ENCODE measurements at regions not wholly inside any gene's neighbourhood (a gene's known extent, or its start where the extent isn't known, plus 50 kb on each side); places are given as distances from the start of the nearest gene placed in this dataset.

- DNase-seq (ENCODE audit: low read depth): no peak
These were observed 140.0 kb downstream of the GRIN2B start for GRCh38 chr12:13841358-13841757.

DNA sequence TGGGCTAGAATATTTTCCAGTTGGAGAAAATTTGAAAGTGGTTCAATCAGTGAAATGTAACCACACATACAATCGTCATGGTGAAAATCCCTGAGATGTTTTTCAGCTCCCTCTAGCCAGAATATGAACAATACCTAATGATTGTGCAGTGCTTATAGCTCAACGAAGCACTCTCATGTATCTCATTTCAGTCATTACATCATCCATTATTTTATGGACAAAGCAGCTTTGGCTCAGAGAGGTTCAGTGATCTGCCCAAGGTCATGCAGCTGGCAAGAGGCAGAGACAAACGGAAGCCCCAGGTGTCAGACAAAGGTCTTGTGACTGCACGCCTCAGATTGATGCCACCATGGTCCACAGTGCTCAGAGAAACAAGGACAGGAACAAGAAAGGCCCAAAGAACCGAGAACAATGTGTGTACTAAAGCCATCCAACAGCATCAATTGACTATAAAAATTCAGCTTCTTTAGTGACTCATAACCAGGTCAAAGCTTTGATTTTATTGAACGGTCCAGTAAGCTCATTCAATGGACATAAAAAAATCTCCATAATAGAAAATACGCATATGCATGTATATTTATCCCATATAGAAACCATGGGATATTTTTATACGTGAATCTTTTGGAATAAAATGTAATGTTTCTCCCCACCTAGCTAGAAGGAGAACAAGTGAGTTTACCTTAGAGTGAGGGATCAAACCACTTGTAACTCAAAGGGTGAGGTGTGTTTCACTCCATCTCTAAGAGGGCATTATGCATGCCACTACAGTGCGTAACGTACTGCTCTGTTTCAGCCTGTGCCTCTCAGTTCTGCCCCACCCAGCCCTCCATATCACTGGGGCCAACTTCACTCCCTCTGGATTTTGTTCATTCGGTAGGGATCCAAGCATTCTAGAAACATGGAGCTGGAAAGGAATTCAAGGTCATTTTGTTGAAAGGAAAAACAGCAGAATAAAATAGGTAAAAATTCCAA lies 141.8 kb downstream of the GRIN2B start:
- no peak for DNase-seq (ENCODE audit: low read depth)

- no peak for DNase-seq (ENCODE audit: low read depth)
These were observed 145.3 kb downstream of the GRIN2B start for GRCh38 chr12:13836099-13836498.

DNA sequence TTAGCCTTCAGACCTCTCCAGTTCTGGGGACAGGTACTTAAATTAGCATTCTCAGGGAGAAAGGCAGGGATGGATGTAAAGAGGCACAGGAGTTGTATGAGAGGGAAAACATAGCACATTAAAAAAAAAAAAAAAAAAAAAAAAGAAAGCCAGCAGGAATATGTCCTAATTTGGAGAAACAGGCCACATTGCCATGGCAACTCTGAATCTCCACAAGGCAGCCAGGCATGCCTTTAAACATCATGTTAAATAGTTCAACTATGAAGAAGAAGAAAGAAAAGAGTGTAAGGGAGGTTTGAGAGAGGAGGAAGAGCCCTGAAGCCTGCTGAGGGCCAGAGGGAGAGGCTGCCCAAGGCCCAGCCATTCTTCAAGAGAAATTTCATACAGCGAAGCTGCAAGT lies 145.8 kb downstream of the GRIN2B start:
- no peak for DNase-seq (ENCODE audit: low read depth)

DNA sequence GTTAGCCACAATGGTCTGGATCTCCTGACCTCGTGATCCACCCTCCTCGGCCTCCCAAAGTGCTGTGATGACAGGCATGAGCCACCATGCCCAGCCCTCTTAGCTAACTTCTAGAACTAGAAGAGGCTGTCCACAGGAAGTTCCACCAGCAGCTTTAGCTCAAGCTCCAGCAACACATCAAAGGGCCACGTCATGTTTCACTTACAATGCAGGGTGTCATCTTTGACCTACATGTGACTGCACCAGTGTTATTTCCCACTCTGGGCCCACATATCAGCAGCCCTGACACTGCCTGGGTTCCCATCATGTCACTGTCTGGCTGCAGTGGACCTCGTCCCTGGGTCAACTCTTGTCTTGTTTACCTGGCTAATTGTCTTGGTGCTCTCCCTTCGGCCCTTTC lies 147.2 kb downstream of the GRIN2B start:
- no peak for DNase-seq (ENCODE audit: low read depth)

DNA sequence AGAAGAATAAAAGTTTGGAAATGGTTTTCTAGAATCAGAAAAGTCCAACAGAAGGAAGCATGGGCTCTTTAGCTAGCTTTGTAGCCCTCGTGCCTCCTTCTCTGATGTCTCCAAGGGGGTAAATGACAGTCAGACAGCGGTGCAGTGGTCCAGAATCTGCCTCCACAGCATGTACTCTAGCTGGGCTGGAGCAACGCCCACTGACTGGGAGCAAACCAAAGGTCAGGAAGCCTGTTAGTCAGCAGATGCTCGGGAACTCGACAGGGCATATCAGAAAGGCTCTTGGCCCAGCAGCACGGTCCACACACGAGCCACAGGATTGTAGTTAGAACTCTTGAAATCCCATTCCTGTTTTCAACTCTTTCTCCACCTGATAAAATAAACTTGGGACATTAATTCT lies 164.3 kb downstream of the GRIN2B start:
- DNase-seq (ENCODE audit: low read depth): no peak

- DNase-seq (ENCODE audit: low read depth): no peak
These were observed 165.0 kb downstream of the GRIN2B start for GRCh38 chr12:13816394-13816793.

DNA sequence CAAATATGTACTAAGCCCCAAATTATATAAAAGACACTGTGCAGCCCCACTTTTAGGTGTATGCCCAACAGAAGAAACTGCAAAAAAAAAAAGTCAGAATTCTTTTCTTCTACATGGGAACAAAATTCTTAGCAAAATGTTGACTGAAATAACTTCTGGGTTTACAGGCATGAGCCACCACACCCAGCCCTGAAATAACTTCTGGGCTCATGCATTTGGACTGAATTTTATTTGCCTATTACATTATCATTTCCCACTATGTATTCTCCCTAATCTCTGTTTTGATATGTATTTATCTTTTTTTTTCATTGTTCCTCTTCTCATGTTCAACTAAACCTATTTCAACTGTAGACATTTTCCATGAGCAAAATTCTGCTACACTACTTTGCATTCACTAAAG lies 169.2 kb downstream of the GRIN2B start:
- no peak for DNase-seq (ENCODE audit: low read depth)

DNA sequence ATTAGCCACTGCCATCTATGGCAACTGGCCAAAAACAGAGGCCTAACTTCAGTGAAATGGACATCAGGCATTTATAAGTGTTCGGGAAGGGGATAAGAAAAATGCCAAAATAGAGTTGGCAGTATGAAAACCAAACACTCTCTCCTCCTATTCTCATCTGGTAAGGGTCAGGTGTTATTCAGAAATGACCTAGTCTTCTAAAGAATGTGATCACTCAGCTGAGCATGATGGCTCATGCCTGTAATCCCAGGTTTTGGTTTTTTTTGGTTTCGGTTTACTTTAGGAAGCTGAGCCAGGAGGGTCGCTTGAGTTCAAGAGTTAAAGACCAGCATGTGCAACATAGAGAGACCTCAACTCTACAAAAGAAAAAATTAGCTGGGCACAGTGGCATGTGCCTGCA lies 170.3 kb downstream of the GRIN2B start:
- DNase-seq (ENCODE audit: low read depth): no peak

DNA sequence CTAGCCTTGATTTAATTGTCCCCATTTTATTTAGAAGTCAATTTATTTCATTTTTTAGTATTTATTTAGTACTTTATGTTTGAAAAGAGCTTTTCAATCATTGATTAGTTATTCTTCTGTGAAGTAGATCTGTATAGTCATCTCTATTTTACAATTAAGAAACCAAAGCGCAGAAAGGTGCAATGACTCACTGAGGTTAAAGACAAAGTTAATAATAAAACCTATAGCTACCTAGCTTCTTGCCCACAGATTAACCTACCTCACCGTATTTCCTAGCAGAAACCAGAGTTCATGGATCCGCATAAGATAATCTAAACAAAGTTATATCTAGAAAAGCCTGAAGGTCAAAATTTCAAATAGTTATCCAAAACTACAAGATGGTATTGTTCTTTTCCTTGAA lies 176.4 kb downstream of the GRIN2B start:
- no peak for DNase-seq (ENCODE audit: low read depth)

DNA sequence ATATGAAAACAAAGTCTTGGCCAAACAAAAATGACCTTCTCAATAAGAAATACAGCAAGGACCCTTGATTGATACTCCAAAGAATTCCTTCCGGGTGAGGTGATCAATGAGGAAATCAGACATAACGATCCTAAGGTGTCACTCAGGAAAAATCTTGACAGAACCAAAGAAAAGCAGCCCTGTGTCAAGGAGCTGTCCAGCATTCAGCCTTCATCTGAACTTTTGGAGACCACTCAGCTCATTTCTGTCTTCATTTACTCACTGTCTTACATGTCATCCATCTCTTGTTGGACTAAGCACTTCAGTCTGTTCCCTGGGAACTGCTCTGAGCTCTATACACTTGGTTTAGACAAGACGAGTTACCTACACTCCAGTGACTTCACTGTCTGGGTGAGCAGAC lies 179.9 kb downstream of the GRIN2B start:
- DNase-seq (ENCODE audit: low read depth): no peak

DNA sequence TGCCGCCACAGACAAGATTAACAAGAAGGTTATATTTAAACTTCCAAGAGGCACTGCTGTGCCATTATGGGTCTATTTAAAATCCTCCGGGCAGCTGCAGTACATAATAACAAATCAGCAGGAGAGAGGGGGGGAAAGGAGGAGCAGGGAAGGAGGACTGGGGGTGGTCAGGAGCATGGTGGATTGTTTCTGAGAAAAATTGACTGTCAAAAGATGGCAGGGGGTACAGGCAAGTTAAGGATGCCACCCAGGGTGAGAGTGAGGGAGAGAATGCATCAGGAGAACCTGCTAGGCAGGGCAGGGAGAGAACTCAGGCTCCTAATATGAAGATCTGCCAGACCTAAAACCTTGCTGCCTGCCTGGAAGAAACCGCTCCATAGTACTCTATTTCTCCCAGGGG lies 181.8 kb downstream of the GRIN2B start:
- no peak for DNase-seq (ENCODE audit: low read depth)

- DNase-seq (ENCODE audit: low read depth): no peak
These were observed 183.2 kb downstream of the GRIN2B start for GRCh38 chr12:13798162-13798561.

DNA sequence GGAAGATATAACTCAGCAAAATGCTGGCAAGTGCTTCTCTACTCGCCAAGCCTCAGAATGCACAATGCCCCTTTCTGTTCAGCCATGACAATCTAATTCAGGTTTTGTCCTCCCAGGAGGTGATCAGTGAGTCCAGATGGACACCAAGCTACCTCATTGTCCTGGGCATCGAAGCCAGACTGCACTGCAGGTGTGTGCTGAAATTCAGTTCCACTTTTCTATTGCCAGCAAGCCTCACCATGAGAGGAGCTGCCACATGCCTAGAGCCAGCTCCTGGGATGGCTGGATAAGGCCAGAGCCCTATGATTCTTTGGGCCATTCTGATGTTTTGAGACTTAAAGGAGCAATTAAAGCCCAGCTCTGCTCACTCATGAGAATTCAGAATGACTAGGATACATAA lies 186.7 kb downstream of the GRIN2B start:
- no peak for DNase-seq (ENCODE audit: low read depth)

DNA sequence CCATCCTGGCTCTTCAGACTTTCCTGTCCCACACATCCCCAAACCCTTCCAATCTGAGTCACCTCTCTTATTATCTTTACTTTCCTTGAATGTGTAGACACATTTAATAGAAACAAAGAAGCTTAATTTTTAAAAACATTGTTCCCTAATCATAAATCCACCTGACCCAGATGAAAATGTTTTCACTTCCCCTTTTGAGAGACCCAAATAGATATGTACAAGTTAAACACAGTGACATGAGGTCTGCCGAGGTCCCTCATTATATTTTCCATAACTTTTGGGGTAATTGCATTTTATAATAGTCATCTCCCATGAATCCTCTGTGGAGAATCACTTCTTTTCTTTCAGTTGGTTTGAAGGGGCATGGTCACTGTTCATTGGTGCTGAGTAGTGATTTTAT lies 191.1 kb downstream of the GRIN2B start:
- DNase-seq (ENCODE audit: low read depth): no peak

GRCh38 chr12:13788626-13789025 lies 192.8 kb downstream of the GRIN2B start:
- no peak for DNase-seq (ENCODE audit: low read depth)

- no peak for DNase-seq (ENCODE audit: low read depth)
These were observed 194.8 kb downstream of the GRIN2B start for GRCh38 chr12:13786646-13787045.

- DNase-seq (ENCODE audit: low read depth): peak; percentile 3
These were observed 196.9 kb downstream of the GRIN2B start for GRCh38 chr12:13784504-13784903.

DNA sequence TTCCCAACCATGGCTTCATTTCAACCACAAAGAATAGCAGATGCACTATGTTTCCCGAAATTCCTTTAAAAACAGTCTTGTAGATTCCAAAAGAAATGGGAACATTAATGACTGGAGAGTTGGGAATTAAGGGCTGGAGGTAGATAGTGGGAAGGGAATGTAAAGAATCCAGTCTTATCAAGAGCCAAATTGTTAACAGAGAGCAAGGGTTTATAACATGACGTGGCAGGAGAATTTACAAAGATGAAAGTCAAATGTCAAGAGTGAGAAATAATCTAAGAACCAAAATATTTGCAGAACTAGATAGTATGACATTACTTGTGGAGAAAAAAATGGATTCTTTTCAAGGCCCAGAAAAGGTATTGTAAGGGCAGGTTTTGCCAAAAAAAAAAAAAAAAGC lies 200.9 kb downstream of the GRIN2B start:
- DNase-seq (ENCODE audit: low read depth): no peak

DNA sequence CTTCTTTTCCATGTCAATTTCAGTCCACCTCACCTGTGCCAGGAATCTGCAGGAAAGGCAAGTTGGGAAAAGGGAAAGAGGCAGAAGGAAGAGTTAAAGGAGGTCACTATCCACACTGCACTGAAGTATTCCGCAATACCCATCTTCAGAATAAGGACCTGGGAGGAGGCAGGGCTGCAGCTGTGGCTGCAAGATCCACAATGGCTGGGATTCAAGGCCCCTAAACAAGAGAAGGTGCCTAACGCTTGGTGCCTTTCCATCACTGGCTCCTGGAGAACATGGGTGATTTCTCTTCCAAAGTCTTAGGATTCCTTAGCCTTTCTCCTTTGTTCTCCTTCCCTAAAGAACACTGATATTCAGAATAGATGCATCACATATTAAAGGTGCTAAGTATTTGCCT lies 204.0 kb downstream of the GRIN2B start:
- no peak for DNase-seq (ENCODE audit: low read depth)

GRCh38 chr12:13772264-13772663 lies 209.1 kb downstream of the GRIN2B start:
- no peak for DNase-seq (ENCODE audit: low read depth)

DNA sequence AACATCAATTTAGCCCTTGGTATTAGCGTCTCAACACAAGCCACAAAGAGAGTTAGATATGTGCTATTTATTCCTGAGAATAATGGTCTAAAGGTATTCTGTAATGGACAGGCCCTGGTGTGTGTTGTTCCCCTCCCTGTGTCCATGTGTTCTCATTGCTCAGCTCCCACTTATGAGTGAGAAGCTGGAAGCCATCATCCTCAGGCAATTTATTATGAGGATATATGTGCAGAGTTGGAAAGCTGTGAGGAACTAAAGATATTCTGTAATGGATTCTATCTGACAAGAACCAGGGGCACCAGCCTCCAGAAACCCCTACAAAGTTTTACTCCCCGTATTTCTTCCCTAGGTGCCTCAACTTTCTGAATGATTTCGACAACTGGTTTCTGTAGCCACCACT lies 210.8 kb downstream of the GRIN2B start:
- DNase-seq (ENCODE audit: low read depth): no peak

DNA sequence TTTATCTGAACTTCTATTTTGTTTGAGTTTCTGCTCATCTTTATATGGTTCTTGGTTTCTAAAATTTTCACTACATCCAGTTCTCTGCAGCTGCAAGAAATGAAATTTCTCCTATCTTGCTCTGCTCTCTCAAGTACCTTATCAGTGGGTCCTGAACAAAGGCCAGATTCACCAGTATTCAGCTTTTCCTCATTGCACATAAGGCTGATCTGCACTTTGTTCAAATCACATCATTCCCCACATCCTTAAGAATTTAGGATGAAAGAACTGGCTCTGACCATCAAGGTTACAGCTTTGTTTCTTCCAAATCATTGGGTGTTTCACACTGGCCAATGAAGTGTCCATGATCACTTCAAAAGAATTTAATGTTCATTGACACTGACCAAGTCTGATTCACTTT lies 211.4 kb downstream of the GRIN2B start:
- DNase-seq (ENCODE audit: low read depth): no peak

DNA sequence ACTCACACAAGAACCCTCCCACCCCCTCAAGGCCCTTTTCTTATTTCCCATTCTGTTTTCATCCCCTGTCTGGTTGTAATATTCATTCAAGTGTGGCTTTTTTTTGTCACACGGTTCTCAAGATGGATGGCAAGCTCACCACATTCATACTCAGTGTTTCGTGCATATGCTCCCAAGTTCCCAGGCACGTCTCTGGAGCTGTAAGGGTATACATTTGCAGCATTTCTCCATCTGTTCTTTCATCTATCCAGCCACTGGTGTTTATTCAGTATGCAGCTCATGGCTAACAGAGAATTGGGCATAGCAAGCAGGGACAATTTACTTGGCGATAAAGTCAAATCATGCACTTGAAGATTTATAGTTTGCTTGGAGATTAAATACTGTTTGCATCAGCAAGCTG lies 212.1 kb downstream of the GRIN2B start:
- no peak for DNase-seq (ENCODE audit: low read depth)

Data from EH (cell line).